Mesothelial cell of epicardium (in vitro differentiated cells): ENCODE measurements at regions not wholly inside any gene's neighbourhood (a gene's known extent, or its start where the extent isn't known, plus 50 kb on each side); places are given as distances from the start of the nearest gene placed in this dataset.

Experiments used
- DNase-seq, 2 experiments: peaks; one replicate each; pipeline ENCODE4 v3.0.0; 2021; ENCODE audit warnings: low spot score in 2 of 2; ENCODE audit not compliant: unreplicated experiment in 2 of 2
- H3K27ac Mint-ChIP-seq: 2 replicates; pipeline ENCODE4 v1.8.0; 2021; ENCODE audit warnings: mixed read lengths
- H3K27me3 Mint-ChIP-seq: 2 replicates; pipeline ENCODE4 v1.8.0; 2021; ENCODE audit warnings: low read depth, mixed read lengths
- H3K36me3 Mint-ChIP-seq: 2 replicates; pipeline ENCODE4 v1.8.0; 2021; ENCODE audit warnings: mixed read lengths
- H3K4me1 Mint-ChIP-seq: 2 replicates; pipeline ENCODE4 v1.8.0; 2021; ENCODE audit warnings: mixed read lengths
- H3K4me3 Mint-ChIP-seq: 2 replicates; pipeline ENCODE4 v1.8.0; 2021; ENCODE audit warnings: mild to moderate bottlenecking, moderate library complexity, mixed read lengths
- H3K9me3 Mint-ChIP-seq: 2 replicates; pipeline ENCODE4 v1.8.0; 2021; ENCODE audit warnings: mixed read lengths
- TF ChIP-seq, protein P1 (sequence below): fragments of 200-600 bp; sonication (generic); IDR thresholded peaks from one replicate; pipeline ENCODE4 v1.5.0; 2021; ENCODE audit warnings: antibody characterized with exemption; ENCODE audit not compliant: unreplicated experiment

DNA sequence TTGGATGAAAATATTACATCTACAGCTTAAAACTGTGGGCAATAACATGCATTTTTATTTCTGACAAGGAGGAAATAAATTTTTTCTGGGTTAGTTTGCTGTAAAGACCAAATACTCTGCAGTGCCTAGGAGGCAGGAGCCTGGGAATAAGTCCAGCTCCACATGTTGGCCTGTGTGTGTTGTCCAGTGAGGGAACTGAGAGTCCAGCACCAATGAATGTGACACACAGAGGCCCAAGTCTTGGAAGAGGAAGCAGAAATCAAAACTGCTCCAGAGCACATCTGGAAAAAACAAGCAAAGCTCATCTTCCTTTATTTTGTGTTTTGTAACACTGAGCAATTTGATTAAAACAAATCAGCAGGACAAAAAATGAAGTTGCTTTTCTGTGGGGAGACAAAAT is 63.1 kb upstream of the KLHL14 start:
- Mint-ChIP-seq H3K4me1 (no peaks in the 10 kb centered on the region), H3K4me3 (no peak overlapping the region), H3K36me3 (no peaks in the 10 kb centered on the region), H3K27ac (no peak overlapping the region), H3K9me3 (no peaks in the 10 kb centered on the region), H3K27me3 (peaks cover 60% of the 10 kb centered on the region)
- TF ChIP-seq, protein P1, sequence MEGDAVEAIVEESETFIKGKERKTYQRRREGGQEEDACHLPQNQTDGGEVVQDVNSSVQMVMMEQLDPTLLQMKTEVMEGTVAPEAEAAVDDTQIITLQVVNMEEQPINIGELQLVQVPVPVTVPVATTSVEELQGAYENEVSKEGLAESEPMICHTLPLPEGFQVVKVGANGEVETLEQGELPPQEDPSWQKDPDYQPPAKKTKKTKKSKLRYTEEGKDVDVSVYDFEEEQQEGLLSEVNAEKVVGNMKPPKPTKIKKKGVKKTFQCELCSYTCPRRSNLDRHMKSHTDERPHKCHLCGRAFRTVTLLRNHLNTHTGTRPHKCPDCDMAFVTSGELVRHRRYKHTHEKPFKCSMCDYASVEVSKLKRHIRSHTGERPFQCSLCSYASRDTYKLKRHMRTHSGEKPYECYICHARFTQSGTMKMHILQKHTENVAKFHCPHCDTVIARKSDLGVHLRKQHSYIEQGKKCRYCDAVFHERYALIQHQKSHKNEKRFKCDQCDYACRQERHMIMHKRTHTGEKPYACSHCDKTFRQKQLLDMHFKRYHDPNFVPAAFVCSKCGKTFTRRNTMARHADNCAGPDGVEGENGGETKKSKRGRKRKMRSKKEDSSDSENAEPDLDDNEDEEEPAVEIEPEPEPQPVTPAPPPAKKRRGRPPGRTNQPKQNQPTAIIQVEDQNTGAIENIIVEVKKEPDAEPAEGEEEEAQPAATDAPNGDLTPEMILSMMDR: no peak
- DNase-seq: no peak

DNA sequence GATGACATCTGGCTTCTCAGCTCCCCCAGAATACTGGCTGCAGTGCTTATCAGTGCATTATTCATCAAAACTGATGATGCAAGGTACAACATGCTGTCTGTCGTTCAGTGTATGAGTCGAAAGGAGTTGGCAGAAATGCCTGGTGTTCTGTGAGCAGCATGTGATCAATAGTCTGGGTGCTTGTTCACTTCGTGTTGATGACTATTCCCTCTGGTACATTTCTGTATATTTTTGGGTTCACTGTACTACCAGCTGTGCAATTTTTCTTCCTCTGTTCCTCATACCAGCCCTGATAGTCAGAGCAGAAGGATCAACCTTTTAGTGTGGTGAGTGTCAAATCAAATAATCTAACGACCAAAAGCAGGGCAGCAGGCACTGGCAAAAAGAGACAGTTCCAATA is 59.0 kb upstream of the KLHL14 start:
- no peaks in the 10 kb centered on the region for H3K4me1 Mint-ChIP-seq

GRCh38 chr18:32823226-32823625 is 50.4 kb upstream of the KLHL14 start:
- Mint-ChIP-seq H3K9me3 (no peaks in the 10 kb centered on the region), H3K27ac (no peak overlapping the region), H3K4me1 (no peaks in the 10 kb centered on the region)

More for the DNA sequence above, 59.0 kb upstream of the KLHL14 start:
- no peak overlapping the region for H3K4me3 Mint-ChIP-seq
- H3K27me3 Mint-ChIP-seq: peaks cover 69% of the 10 kb centered on the region
- H3K27ac Mint-ChIP-seq: no peak overlapping the region
- no peak for DNase-seq
- H3K36me3 Mint-ChIP-seq: no peaks in the 10 kb centered on the region
- TF ChIP-seq, protein P1: no peak
- no peaks in the 10 kb centered on the region for H3K9me3 Mint-ChIP-seq

More at GRCh38 chr18:32823226-32823625, 50.4 kb upstream of the KLHL14 start:
- no peak overlapping the region for H3K4me3 Mint-ChIP-seq
- H3K36me3 Mint-ChIP-seq: no peaks in the 10 kb centered on the region
- DNase-seq: no peak
- TF ChIP-seq, protein P1: no peak
- H3K27me3 Mint-ChIP-seq: peaks cover 23% of the 10 kb centered on the region
